ENCODE measurements at regions not wholly inside any gene's neighbourhood (a gene's known extent, or its start where the extent isn't known, plus 50 kb on each side); places are given as distances from the start of the nearest gene placed in this dataset.

DNA sequence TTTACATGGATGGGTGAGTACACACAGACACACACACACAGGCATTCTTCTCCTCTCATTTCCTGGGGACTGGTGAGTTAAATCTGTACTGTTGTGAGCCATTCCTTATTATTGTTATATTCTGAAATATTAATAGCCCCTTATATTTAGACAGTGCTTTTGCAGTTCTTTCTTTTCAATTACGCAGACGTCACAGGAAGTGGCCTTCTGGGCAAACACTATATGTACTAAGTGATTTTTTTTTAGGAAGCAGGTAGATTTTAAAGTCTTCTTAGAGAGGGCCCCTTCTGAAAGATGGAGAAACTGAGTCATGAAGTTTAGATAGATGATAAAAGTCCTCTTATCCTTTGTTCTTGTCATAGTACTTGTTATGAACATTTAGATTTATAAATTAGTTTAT, 1213.6 kb downstream of the VRK1 start:
- Histone ChIP-seq H3K4me3 (ENCODE audit: low read length) (no peak overlapping the region), H3F3A (ENCODE audit: insufficient read depth, low read length, poor library complexity, severe bottlenecking) (no peaks in the 10 kb centered on the region), H3K9ac (ENCODE audit: low read length) (no peak overlapping the region), H3K79me2 (replicated peaks; ENCODE audit: insufficient read depth, low read length) (no peaks in the 10 kb centered on the region), H3K27ac (ENCODE audit: low read length) (no peak overlapping the region), H4K20me1 (ENCODE audit: insufficient read depth) (no peaks in the 10 kb centered on the region), H3K9me3 (ENCODE audit: low read length) (no peaks in the 10 kb centered on the region), H3K36me3 (ENCODE audit: insufficient read depth, low read length) (no peaks in the 10 kb centered on the region), H2AFZ (ENCODE audit: low read depth, low read length) (no peak overlapping the region), H3K27me3 (ENCODE audit: insufficient read depth, low read depth, low read length) (no peaks in the 10 kb centered on the region), H3K9me2 (ENCODE audit: insufficient read depth, low read length) (no peaks in the 10 kb centered on the region), H3K4me2 (ENCODE audit: low read length) (no peak overlapping the region)
- TF ChIP-seq, protein P1, sequence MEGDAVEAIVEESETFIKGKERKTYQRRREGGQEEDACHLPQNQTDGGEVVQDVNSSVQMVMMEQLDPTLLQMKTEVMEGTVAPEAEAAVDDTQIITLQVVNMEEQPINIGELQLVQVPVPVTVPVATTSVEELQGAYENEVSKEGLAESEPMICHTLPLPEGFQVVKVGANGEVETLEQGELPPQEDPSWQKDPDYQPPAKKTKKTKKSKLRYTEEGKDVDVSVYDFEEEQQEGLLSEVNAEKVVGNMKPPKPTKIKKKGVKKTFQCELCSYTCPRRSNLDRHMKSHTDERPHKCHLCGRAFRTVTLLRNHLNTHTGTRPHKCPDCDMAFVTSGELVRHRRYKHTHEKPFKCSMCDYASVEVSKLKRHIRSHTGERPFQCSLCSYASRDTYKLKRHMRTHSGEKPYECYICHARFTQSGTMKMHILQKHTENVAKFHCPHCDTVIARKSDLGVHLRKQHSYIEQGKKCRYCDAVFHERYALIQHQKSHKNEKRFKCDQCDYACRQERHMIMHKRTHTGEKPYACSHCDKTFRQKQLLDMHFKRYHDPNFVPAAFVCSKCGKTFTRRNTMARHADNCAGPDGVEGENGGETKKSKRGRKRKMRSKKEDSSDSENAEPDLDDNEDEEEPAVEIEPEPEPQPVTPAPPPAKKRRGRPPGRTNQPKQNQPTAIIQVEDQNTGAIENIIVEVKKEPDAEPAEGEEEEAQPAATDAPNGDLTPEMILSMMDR (IDR thresholded peaks at IDR 0.05; ENCODE audit: poor library complexity, severe bottlenecking): no peak

DNA sequence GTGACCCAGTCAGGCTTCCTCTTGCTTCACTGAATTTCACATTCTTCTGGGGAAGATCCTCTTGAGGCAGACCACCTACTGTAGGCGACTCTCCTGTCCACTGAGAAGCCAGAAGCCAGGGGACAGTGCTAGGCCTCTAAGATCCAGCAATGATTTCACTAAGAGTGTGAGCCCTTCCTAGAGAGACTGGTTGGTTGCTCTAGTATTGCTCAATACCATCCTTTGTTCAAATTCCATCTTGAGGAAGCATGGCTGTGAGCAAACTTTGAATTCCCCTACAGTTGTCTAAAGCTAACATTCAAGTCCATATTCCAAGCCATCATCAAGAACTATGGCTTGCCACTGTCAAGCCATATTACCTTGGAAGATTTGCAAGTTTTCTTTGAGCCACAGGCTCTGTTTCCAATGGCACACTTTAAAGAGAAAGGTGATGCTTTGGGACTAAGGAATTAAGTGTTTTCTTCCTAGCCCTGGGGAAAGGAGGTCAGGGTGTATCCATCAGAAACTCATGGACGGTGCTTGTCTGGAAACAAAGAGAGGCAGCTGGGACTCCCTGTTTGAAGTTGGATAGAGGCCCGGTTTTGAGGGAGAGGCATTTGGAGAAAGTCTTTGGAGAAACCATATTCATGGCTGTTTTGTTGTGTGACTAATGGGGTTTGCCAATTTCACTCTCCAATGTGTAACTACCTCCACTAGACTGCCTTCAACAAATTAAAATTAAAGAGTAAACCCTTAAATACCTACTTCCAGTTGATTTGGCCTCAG, 1217.9 kb downstream of the VRK1 start:
- Histone ChIP-seq H2AFZ (ENCODE audit: low read depth, low read length) (no peak overlapping the region), H4K20me1 (ENCODE audit: insufficient read depth) (no peaks in the 10 kb centered on the region), H3K27me3 (ENCODE audit: insufficient read depth, low read depth, low read length) (no peaks in the 10 kb centered on the region), H3K4me2 (ENCODE audit: low read length) (no peak overlapping the region), H3K36me3 (ENCODE audit: insufficient read depth, low read length) (no peaks in the 10 kb centered on the region), H3K9me2 (ENCODE audit: insufficient read depth, low read length) (no peaks in the 10 kb centered on the region), H3K4me3 (ENCODE audit: low read length) (no peak overlapping the region), H3K9me3 (ENCODE audit: low read length) (no peaks in the 10 kb centered on the region), H3K79me2 (replicated peaks; ENCODE audit: insufficient read depth, low read length) (no peaks in the 10 kb centered on the region), H3K27ac (ENCODE audit: low read length) (no peak overlapping the region), H3F3A (ENCODE audit: insufficient read depth, low read length, poor library complexity, severe bottlenecking) (no peaks in the 10 kb centered on the region), H3K9ac (ENCODE audit: low read length) (no peak overlapping the region)
- TF ChIP-seq MXI1 (conservative IDR thresholded peaks at IDR 0.05; ENCODE audit: poor library complexity, severe bottlenecking) (no peak), SMC3 (conservative IDR thresholded peaks at IDR 0.05; ENCODE audit: poor library complexity) (no peak), POLR2AphosphoS5 (IDR thresholded peaks at IDR 0.05) (no peak), TAF1 (IDR thresholded peaks at IDR 0.05; ENCODE audit: low read depth) (no peak), RAD21 (conservative IDR thresholded peaks at IDR 0.05) (no peak), EP300 (conservative IDR thresholded peaks at IDR 0.05; ENCODE audit: poor library complexity, severe bottlenecking) (no peak), EZH2 (IDR thresholded peaks at IDR 0.05; ENCODE audit: borderline replicate concordance, insufficient read depth, low read length, poor library complexity, severe bottlenecking) (no peak)
- TF ChIP-seq, protein P2, sequence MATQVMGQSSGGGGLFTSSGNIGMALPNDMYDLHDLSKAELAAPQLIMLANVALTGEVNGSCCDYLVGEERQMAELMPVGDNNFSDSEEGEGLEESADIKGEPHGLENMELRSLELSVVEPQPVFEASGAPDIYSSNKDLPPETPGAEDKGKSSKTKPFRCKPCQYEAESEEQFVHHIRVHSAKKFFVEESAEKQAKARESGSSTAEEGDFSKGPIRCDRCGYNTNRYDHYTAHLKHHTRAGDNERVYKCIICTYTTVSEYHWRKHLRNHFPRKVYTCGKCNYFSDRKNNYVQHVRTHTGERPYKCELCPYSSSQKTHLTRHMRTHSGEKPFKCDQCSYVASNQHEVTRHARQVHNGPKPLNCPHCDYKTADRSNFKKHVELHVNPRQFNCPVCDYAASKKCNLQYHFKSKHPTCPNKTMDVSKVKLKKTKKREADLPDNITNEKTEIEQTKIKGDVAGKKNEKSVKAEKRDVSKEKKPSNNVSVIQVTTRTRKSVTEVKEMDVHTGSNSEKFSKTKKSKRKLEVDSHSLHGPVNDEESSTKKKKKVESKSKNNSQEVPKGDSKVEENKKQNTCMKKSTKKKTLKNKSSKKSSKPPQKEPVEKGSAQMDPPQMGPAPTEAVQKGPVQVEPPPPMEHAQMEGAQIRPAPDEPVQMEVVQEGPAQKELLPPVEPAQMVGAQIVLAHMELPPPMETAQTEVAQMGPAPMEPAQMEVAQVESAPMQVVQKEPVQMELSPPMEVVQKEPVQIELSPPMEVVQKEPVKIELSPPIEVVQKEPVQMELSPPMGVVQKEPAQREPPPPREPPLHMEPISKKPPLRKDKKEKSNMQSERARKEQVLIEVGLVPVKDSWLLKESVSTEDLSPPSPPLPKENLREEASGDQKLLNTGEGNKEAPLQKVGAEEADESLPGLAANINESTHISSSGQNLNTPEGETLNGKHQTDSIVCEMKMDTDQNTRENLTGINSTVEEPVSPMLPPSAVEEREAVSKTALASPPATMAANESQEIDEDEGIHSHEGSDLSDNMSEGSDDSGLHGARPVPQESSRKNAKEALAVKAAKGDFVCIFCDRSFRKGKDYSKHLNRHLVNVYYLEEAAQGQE (IDR thresholded peaks at IDR 0.05; ENCODE audit: borderline replicate concordance): no peak
- TF ChIP-seq, protein P1 (IDR thresholded peaks at IDR 0.05; ENCODE audit: poor library complexity, severe bottlenecking): no peak

Data from neural cell (in vitro differentiated cells).